PC-3 (cell line): ENCODE measurements at regions not wholly inside any gene's neighbourhood (a gene's known extent, or its start where the extent isn't known, plus 50 kb on each side); places are given as distances from the start of the nearest gene placed in this dataset.

Experiments
- EZH2phosphoT487 ChIP-seq: fragments of 300-600 bp; sonication (generic); IDR thresholded peaks from 2 replicates; pipeline ENCODE4 v1.6.1; 2018; ENCODE audit warnings: mild to moderate bottlenecking, antibody characterized with exemption, low read length, borderline replicate concordance
- TF ChIP-seq, protein P1 (sequence below): fragments of 300-600 bp; sonication (generic); conservative IDR thresholded peaks from 2 replicates; pipeline ENCODE4 v1.5.1; 2017; ENCODE audit warnings: antibody characterized with exemption, low read depth, mild to moderate bottlenecking, low read length

DNA sequence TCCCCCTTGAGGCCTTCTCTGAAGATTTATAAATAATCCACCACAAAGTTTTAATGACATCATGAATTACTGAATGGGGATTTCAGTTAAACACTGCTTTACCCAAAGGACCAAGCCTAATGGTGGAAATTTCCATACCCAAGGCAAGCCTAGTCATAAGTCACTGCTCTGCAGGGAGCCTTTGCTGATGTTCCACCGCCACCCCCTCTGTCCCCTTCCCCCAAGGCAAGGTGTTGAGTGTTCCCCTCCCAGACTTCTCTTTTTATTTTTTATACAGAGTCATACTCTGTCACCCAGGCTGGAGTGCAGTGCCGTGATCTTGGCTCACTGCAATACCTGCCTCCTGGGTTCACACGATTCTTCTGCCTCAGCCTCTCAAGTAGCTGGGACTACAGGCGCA, 76.4 kb upstream of the FUNDC1 start:
- TF ChIP-seq, protein P1, sequence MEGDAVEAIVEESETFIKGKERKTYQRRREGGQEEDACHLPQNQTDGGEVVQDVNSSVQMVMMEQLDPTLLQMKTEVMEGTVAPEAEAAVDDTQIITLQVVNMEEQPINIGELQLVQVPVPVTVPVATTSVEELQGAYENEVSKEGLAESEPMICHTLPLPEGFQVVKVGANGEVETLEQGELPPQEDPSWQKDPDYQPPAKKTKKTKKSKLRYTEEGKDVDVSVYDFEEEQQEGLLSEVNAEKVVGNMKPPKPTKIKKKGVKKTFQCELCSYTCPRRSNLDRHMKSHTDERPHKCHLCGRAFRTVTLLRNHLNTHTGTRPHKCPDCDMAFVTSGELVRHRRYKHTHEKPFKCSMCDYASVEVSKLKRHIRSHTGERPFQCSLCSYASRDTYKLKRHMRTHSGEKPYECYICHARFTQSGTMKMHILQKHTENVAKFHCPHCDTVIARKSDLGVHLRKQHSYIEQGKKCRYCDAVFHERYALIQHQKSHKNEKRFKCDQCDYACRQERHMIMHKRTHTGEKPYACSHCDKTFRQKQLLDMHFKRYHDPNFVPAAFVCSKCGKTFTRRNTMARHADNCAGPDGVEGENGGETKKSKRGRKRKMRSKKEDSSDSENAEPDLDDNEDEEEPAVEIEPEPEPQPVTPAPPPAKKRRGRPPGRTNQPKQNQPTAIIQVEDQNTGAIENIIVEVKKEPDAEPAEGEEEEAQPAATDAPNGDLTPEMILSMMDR, result no peak
- TF ChIP-seq EZH2phosphoT487, result no peak
